Liver (tissue), 3 donors: ENCODE measurements at regions not wholly inside any gene's neighbourhood (a gene's known extent, or its start where the extent isn't known, plus 50 kb on each side); places are given as distances from the start of the nearest gene placed in this dataset.

Experiments
- EGR1 ChIP-seq, 2 donors: IDR thresholded peaks; 2 replicates each; pipeline ENCODE4 v1.6.1; 2016 to 2018; ENCODE audit warnings: antibody characterized with exemption in 2 of 2, low read depth in 2 of 2
- GABPA ChIP-seq, 2 donors: IDR thresholded peaks in 1 of 2; conservative IDR thresholded peaks in 1 of 2; 2 replicates each; pipeline ENCODE4 v1.6.1; 2016; ENCODE audit warnings: antibody characterized with exemption in 2 of 2, mild to moderate bottlenecking in 1 of 2, moderate library complexity in 1 of 2
- RAD21 ChIP-seq, 2 donors: IDR thresholded peaks; 2 replicates each; pipeline ENCODE4 v1.6.1; 2016; ENCODE audit warnings: antibody characterized with exemption in 2 of 2, mild to moderate bottlenecking in 2 of 2
- TAF1 ChIP-seq: conservative IDR thresholded peaks from 2 replicates; pipeline ENCODE4 v1.6.1; 2016; ENCODE audit warnings: antibody characterized with exemption, mild to moderate bottlenecking
- TF ChIP-seq, protein P1 (sequence below): fragments of 150-350 bp; IDR thresholded peaks from 2 replicates; pipeline ENCODE4 v1.5.1; 2017; ENCODE audit warnings: improper control_type of control experiment, low read depth, low read length; ENCODE audit not compliant: missing input control
- donor health status: healthy.
- donor health status: healthy.

DNA sequence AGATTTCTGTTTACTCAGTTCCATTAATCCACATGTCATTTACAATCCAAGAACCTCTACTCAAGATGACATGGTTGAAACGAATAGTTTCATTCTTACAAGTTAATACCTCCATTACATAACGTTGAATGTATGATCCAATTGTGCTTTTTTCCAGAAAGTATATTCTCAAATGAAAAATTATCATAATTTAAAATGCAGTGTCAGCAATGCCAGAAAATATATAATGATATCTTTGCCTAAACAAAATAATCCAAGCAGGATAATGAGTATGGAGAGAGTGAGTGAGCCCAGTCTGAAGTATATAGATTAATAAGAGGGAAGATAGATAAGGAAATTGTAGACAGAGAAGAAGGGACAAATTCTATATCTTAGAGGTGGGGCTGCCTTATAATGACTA lies 505.0 kb downstream of the CENPC start:
- TF ChIP-seq, protein P1, sequence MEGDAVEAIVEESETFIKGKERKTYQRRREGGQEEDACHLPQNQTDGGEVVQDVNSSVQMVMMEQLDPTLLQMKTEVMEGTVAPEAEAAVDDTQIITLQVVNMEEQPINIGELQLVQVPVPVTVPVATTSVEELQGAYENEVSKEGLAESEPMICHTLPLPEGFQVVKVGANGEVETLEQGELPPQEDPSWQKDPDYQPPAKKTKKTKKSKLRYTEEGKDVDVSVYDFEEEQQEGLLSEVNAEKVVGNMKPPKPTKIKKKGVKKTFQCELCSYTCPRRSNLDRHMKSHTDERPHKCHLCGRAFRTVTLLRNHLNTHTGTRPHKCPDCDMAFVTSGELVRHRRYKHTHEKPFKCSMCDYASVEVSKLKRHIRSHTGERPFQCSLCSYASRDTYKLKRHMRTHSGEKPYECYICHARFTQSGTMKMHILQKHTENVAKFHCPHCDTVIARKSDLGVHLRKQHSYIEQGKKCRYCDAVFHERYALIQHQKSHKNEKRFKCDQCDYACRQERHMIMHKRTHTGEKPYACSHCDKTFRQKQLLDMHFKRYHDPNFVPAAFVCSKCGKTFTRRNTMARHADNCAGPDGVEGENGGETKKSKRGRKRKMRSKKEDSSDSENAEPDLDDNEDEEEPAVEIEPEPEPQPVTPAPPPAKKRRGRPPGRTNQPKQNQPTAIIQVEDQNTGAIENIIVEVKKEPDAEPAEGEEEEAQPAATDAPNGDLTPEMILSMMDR, result no peak
- TF ChIP-seq RAD21 (IDR thresholded peaks at IDR 0.05) (no peak), GABPA (IDR thresholded peaks at IDR 0.05 in 1 of 2, conservative IDR thresholded peaks at IDR 0.05 in 1 of 2) (no peak), EGR1 (IDR thresholded peaks at IDR 0.05; ENCODE audit: low read depth in 2 of 2) (no peak), TAF1 (no peak)
